ENCODE measurements at regions not wholly inside any gene's neighbourhood (a gene's known extent, or its start where the extent isn't known, plus 50 kb on each side); places are given as distances from the start of the nearest gene placed in this dataset.
A peak's percentile ranks its signal among the peaks of the same experiment; 100 is the strongest.

- Histone ChIP-seq H3K27ac (ENCODE audit: extremely low read length, insufficient read depth, low read length) (no peak overlapping the region), H3K4me1 (ENCODE audit: insufficient read depth, low read length) (peaks cover 9% of the 10 kb centered on the region), H3K9me3 (ENCODE audit: low read length) (no peaks in the 10 kb centered on the region), H3K36me3 (replicated peaks in 1 of 2; ENCODE audit: control insufficient read depth in 1 of 2, insufficient read depth in 2 of 2, low read length in 2 of 2) (no peaks in the 10 kb centered on the region), H3K9ac (ENCODE audit: insufficient read depth, low read depth, low read length) (no peak overlapping the region), H3K79me2 (ENCODE audit: insufficient read depth, low read length) (no peaks in the 10 kb centered on the region), H3K4me2 (ENCODE audit: low read depth, low read length) (peak overlapping the region; percentile 37; the same call in 1 of the 2 replicates), H3K27me3 (ENCODE audit: control insufficient read depth in 1 of 2, insufficient read depth in 2 of 2, low read length in 2 of 2) (no peaks in the 10 kb centered on the region), H2AFZ (ENCODE audit: low read length) (no peak overlapping the region), H3K4me3 (replicated peaks in 1 of 3; ENCODE audit: insufficient read depth in 1 of 3, low read depth in 2 of 3, low read length in 3 of 3) (peak overlapping the region in 1 of 3 experiments; percentile 22; a peak in 1 of 6 replicates), H4K20me1 (ENCODE audit: insufficient read depth, low read length) (no peaks in the 10 kb centered on the region)
- FAIRE-seq (no peak), DNase-seq (ENCODE audit: low spot score) (no peak), ATAC-seq (no peak)
- no TSS peak for BruUV-seq (replicated peaks)
- POLR2A ChIA-PET: no interaction called here
- WGBS (ENCODE audit: low lambda C conversion rate): 0% methylated on average over 4 of the region's 4 CpGs
- intact Hi-C loops (cut with micrococcal nuclease; ENCODE audit: unreplicated experiment) (no loop called here), in situ Hi-C loops (cut with HindIII; ENCODE audit: extremely low pct_ligation_motif_present, low pct_unique_long_range_greater_than_20kb) (no loop called here)
- TF ChIP-seq HOXD1 (CRISPR knock-in tag; IDR thresholded peaks at IDR 0.05) (no peak), TFDP1 (CRISPR knock-in tag; IDR thresholded peaks at IDR 0.05; ENCODE audit: borderline replicate concordance) (no peak), ZSCAN20 (CRISPR knock-in tag; IDR thresholded peaks at IDR 0.05; ENCODE audit: borderline replicate concordance) (no peak), ZNF263 (CRISPR knock-in tag; IDR thresholded peaks at IDR 0.05) (no peak), ZNF547 (CRISPR knock-in tag; IDR thresholded peaks at IDR 0.05) (no peak), ZNF556 (CRISPR knock-in tag; IDR thresholded peaks at IDR 0.05; ENCODE audit: borderline replicate concordance) (no peak), CTCF (CRISPR knock-in tag; IDR thresholded peaks at IDR 0.05) (no peak), PRPF4 (IDR thresholded peaks at IDR 0.05; ENCODE audit: low read depth, low read length, poor library complexity, severe bottlenecking) (no peak), HDAC1 (CRISPR knock-in tag; IDR thresholded peaks at IDR 0.05) (no peak), ZSCAN22 (CRISPR knock-in tag; IDR thresholded peaks at IDR 0.05) (no peak)
- TF ChIP-seq, protein P1, sequence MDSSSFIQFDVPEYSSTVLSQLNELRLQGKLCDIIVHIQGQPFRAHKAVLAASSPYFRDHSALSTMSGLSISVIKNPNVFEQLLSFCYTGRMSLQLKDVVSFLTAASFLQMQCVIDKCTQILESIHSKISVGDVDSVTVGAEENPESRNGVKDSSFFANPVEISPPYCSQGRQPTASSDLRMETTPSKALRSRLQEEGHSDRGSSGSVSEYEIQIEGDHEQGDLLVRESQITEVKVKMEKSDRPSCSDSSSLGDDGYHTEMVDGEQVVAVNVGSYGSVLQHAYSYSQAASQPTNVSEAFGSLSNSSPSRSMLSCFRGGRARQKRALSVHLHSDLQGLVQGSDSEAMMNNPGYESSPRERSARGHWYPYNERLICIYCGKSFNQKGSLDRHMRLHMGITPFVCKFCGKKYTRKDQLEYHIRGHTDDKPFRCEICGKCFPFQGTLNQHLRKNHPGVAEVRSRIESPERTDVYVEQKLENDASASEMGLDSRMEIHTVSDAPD (CRISPR knock-in tag; IDR thresholded peaks at IDR 0.05): no peak
- CTCF ChIA-PET (ENCODE audit: low intra/inter-chr PET ratio, low total read pairs): no interaction called here
Measured at GRCh38 chr17:33366960-33367359, 73.9 kb upstream of the ASIC2 start.

All from HepG2 (cell line).